Stomach (tissue), 4 donors: ENCODE measurements at regions not wholly inside any gene's neighbourhood (a gene's known extent, or its start where the extent isn't known, plus 50 kb on each side); places are given as distances from the start of the nearest gene placed in this dataset.

Experiments used
- CTCF ChIP-seq, 7 experiments: fragments of 450-650 bp in 4 of 7; fragments of 200-600 bp in 3 of 7; sonication (generic) in 3 of 7; IDR thresholded peaks; one replicate each; pipeline ENCODE4 v1.5.1; 2016 to 2019; ENCODE audit warnings: antibody characterized with exemption in 7 of 7, control low read depth in 2 of 7, mild to moderate bottlenecking in 1 of 7
- EP300 ChIP-seq: sonication (generic); formaldehyde crosslinking; IDR thresholded peaks from one replicate; pipeline ENCODE4 v1.6.1; 2017; ENCODE audit warnings: antibody characterized with exemption
- POLR2A ChIP-seq, 4 donors: fragments of 450-650 bp; IDR thresholded peaks; one replicate each; pipeline ENCODE4 v1.6.1; 2016; ENCODE audit warnings: antibody characterized with exemption in 4 of 4, control low read depth in 2 of 4, mild to moderate bottlenecking in 1 of 4, moderate library complexity in 1 of 4
- POLR2AphosphoS5 ChIP-seq, 3 donors: sonication (generic); formaldehyde crosslinking; IDR thresholded peaks; one replicate each; pipeline ENCODE4 v1.6.1; 2016; ENCODE audit warnings: antibody characterized with exemption in 3 of 3

DNA sequence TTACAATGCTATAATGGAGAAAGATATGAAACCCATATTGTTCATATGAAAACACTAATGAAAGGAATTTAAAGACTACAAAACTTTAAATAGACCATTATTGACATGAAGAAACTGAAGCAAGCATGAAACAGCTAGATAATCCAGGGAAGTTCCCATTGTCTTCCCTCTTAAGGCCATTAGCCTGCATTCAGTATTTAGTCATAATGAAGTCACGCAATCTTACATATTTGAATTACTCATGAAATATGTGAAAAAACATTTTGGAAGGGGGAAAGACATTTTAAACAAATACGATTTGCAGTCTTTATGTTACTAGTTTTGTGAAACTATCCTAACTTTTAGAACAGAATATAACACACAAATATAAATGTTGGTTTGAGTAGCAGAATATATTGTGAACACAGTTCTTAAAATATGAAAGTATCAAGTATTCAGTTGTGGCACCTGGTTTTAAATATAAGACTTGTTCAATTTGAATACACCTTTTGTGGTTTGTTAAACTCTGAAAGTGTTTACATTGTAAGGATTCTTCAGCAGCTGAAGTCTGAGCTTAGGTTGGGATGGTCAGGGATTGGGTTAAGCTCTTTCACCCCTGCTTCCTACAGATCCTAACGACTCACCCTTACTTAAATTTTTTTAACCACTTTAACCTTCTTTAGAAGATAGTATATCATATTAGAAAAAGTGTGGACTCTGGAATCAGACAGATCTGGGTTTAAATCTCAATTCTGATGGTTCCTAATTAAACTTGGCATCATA is 500.3 kb upstream of the TENM4 start:
- TF ChIP-seq POLR2A (IDR thresholded peaks at IDR 0.05) (no peak), CTCF (IDR thresholded peaks at IDR 0.05) (no peak), EP300 (no peak), POLR2AphosphoS5 (IDR thresholded peaks at IDR 0.05) (no peak)
